ENCODE measurements at regions not wholly inside any gene's neighbourhood (a gene's known extent, or its start where the extent isn't known, plus 50 kb on each side); places are given as distances from the start of the nearest gene placed in this dataset.

DNA sequence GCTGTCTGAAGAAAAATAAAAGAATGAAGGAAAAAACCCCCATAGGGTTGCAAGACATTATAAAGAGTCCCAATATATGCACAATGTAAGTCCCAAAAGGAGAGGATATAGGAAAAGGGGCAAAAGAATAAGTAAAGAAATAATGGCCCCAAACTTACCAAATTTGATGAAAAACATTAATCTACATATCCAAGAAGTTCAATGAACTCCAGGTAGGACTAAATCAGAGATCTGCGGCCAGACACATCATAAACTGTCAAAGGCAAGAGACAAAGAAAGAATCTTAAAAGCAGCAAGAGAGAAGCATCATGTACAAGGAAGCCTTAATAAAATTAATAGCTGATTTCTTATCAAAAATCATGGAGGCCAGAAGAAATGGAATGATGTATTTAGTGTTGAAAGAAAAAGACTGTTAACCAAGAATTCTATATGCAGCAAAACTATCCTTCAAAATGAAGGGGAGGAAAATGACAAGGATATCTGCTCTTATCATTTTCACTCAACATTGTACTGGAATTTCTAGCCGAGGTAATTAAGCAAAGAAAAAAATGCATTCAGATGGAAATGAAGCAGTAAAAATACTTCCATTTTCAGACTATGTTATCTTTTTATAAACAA, 95.7 kb upstream of the GLI3 start:
- TF ChIP-seq, protein P1, sequence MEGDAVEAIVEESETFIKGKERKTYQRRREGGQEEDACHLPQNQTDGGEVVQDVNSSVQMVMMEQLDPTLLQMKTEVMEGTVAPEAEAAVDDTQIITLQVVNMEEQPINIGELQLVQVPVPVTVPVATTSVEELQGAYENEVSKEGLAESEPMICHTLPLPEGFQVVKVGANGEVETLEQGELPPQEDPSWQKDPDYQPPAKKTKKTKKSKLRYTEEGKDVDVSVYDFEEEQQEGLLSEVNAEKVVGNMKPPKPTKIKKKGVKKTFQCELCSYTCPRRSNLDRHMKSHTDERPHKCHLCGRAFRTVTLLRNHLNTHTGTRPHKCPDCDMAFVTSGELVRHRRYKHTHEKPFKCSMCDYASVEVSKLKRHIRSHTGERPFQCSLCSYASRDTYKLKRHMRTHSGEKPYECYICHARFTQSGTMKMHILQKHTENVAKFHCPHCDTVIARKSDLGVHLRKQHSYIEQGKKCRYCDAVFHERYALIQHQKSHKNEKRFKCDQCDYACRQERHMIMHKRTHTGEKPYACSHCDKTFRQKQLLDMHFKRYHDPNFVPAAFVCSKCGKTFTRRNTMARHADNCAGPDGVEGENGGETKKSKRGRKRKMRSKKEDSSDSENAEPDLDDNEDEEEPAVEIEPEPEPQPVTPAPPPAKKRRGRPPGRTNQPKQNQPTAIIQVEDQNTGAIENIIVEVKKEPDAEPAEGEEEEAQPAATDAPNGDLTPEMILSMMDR (IDR thresholded peaks at IDR 0.05), result no peak
- Histone ChIP-seq H3K4me3 (no peak overlapping the region), H3K27me3 (no peaks in the 10 kb centered on the region), H3K9me3 (peaks cover 0 to 29% (median 9%) of the 10 kb centered on the region in 11 donors), H3K36me3 (no peaks in the 10 kb centered on the region), H3K27ac (no peak overlapping the region), H3K4me1 (no peaks in the 10 kb centered on the region)
- intact Hi-C loops (cut with DNase I), result no loop called here
- no peak for DNase-seq
- WGBS, 2 donors, result 84 to 87% methylated on average over 2 of the region's 2 CpGs
- no peak for ATAC-seq

DNA sequence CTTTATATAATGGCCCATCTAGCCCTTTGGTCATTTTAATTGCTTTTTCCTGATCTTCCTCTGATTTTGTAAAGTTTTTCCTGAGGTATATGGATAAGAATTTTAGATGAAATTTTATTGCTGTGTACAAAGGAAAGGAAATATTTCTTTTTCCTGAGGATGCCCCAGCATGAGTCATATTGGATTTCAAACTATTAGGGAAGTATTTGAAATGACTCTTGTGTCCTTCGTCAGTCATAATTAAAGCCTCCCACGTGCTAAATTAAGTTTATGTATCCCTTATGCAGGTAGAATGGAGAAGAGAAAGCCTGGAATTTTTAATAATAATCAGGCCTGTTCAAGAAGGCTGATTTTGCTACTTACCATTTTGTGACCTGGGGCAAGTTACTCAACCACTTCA, 82.6 kb upstream of the GLI3 start:
- ATAC-seq (no peak), DNase-seq (no peak)
- H3K4me1 ChIP-seq, result peaks cover 0 to 6% (median 0%) of the 10 kb centered on the region in 9 donors
- no peaks in the 10 kb centered on the region for H3K36me3 ChIP-seq
- H3K27me3 ChIP-seq, result peaks cover 0 to 12% (median 0%) of the 10 kb centered on the region in 7 donors
- no peaks in the 10 kb centered on the region for H3K9me3 ChIP-seq
- H3K4me3 ChIP-seq, result no peak overlapping the region
- intact Hi-C loops (cut with DNase I), result no loop called here
- WGBS, 2 donors, result 54 to 70% methylated on average over 2 of the region's 2 CpGs
- no peak overlapping the region for H3K27ac ChIP-seq
- TF ChIP-seq, protein P1 (IDR thresholded peaks at IDR 0.05), result no peak

DNA sequence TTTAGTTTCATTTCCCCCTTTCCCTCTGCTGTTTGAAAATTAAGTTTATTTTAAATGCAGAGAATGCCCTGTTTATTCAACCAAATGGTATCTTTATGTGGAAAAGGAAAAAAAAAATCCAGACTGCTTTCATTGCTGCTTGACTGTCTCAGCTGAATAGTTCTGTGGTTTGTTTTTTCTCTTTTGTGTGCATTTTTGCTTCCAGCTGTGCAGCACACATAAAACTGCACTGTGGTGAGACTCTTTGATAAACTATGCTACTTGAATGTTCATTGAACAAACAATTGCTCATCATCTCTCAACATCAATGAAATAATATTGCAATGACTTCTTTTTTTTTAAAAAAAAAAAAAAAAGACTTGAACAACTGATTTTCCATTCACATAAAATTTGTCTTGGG, 78.6 kb upstream of the GLI3 start:
- peaks cover 0 to 21% (median 0%) of the 10 kb centered on the region in 11 donors for H3K9me3 ChIP-seq
- peaks cover 0 to 6% (median 0%) of the 10 kb centered on the region in 9 donors for H3K4me1 ChIP-seq
- ATAC-seq (no peak), DNase-seq (no peak)
- H3K36me3 ChIP-seq, result no peaks in the 10 kb centered on the region
- TF ChIP-seq, protein P1 (IDR thresholded peaks at IDR 0.05), result no peak
- H3K27ac ChIP-seq, result no peak overlapping the region
- peaks cover 0 to 12% (median 0%) of the 10 kb centered on the region in 7 donors for H3K27me3 ChIP-seq
- H3K4me3 ChIP-seq, result no peak overlapping the region
- intact Hi-C loops (cut with DNase I), result no loop called here

DNA sequence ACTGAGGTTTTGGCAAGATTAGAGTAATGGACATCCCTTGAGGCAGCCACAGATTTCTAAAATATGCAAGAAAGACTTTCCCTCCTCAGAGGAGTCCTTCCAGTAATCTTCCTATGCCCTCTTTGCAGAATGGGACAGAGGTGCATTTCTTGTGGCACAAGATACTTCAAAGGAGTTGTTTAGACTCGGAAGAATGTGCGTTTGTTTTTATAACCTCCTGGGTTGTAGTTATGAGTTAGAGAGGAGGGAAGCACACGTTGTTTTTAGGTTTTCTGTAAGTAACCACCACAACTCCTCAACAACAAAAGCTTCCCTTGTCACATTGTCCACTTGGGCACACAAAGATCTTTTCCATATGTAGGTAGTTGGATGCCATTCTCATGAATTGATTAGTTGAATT, 78.1 kb upstream of the GLI3 start:
- H3K4me3 ChIP-seq, result no peak overlapping the region
- H3K36me3 ChIP-seq, result no peaks in the 10 kb centered on the region
- peaks cover 0 to 12% (median 0%) of the 10 kb centered on the region in 7 donors for H3K27me3 ChIP-seq
- H3K27ac ChIP-seq, result no peak overlapping the region
- intact Hi-C loops (cut with DNase I), result no loop called here
- peaks cover 0 to 6% (median 0%) of the 10 kb centered on the region in 9 donors for H3K4me1 ChIP-seq
- DNase-seq (no peak), ATAC-seq (no peak)
- 50 to 67% methylated on average over 3 of the region's 3 CpGs for WGBS, 2 donors
- TF ChIP-seq, protein P1 (IDR thresholded peaks at IDR 0.05), result no peak
- H3K9me3 ChIP-seq, result peaks cover 0 to 22% (median 0%) of the 10 kb centered on the region in 11 donors

All from heart right ventricle (tissue), 16 donors.